Lower lobe of right lung (tissue), 2 donors: ENCODE measurements at regions not wholly inside any gene's neighbourhood (a gene's known extent, or its start where the extent isn't known, plus 50 kb on each side); places are given as distances from the start of the nearest gene placed in this dataset.

Source experiments
- ATAC-seq, 2 donors: fragments of 200-7000 bp; cut with Tn5 transposase; one replicate each; pipeline ENCODE4 v1.9.1; 2020 to 2022; ENCODE audit warnings: mild to moderate bottlenecking in 2 of 2, moderate library complexity in 2 of 2
- DNase-seq: peaks from one replicate; pipeline ENCODE4 v3.0.0-alpha.2; 2020
- H3K27ac ChIP-seq: fragments of 200-600 bp; one replicate; pipeline ENCODE4 v1.8.0; 2022
- H3K27me3 ChIP-seq: fragments of 200-600 bp; one replicate; pipeline ENCODE4 v1.8.0; 2022; ENCODE audit warnings: low read depth
- H3K36me3 ChIP-seq: fragments of 200-600 bp; one replicate; pipeline ENCODE4 v1.8.0; 2022; ENCODE audit warnings: mild to moderate bottlenecking
- H3K4me1 ChIP-seq: fragments of 200-600 bp; one replicate; pipeline ENCODE4 v1.8.0; 2022
- H3K4me3 ChIP-seq: fragments of 200-600 bp; one replicate; pipeline ENCODE4 v1.8.0; 2022; ENCODE audit warnings: mild to moderate bottlenecking
- H3K9me3 ChIP-seq: fragments of 200-600 bp; one replicate; pipeline ENCODE4 v1.8.0; 2022
- intact Hi-C: fragments of 100-400 bp; cut with DNase I; formaldehyde crosslinking; loops from one replicate; pipeline ENCODE4 v1.11.0; 2022
- TF ChIP-seq, protein P1 (sequence below): fragments of 200-600 bp; IDR thresholded peaks from one replicate; pipeline ENCODE4 v1.8.0; 2022; ENCODE audit warnings: antibody characterized with exemption, mild to moderate bottlenecking
- donor health status: DM: no; HTN: yes; CAD: no; lungs with severe emphysema.

DNA sequence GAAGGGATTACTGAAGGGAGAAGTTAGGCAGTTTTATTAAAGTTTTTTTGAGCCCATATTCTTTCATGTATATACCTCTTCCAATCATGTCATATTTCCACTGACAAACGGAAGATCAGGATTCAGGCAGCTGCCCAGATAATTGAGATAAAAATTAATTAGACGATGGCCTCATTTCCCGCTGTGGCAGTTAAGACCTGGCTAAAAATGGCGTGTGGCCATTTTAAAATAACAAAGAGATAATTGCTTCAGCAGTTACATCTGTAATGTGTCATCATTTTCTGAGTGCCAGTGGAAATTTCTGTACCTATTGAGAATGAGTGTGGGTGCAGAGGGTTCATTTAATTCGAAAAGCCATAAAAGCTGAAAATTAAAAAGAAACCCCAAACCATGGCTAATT is 215.1 kb downstream of the STK31 start:
- intact Hi-C loops: no loop called here
- Histone ChIP-seq H3K27ac (no peak overlapping the region), H3K4me1 (no peaks in the 10 kb centered on the region), H3K9me3 (no peaks in the 10 kb centered on the region), H3K27me3 (no peaks in the 10 kb centered on the region), H3K36me3 (no peaks in the 10 kb centered on the region), H3K4me3 (no peak overlapping the region)
- DNase-seq (no peak), ATAC-seq (no peak)
- TF ChIP-seq, protein P1, sequence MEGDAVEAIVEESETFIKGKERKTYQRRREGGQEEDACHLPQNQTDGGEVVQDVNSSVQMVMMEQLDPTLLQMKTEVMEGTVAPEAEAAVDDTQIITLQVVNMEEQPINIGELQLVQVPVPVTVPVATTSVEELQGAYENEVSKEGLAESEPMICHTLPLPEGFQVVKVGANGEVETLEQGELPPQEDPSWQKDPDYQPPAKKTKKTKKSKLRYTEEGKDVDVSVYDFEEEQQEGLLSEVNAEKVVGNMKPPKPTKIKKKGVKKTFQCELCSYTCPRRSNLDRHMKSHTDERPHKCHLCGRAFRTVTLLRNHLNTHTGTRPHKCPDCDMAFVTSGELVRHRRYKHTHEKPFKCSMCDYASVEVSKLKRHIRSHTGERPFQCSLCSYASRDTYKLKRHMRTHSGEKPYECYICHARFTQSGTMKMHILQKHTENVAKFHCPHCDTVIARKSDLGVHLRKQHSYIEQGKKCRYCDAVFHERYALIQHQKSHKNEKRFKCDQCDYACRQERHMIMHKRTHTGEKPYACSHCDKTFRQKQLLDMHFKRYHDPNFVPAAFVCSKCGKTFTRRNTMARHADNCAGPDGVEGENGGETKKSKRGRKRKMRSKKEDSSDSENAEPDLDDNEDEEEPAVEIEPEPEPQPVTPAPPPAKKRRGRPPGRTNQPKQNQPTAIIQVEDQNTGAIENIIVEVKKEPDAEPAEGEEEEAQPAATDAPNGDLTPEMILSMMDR: no peak

DNA sequence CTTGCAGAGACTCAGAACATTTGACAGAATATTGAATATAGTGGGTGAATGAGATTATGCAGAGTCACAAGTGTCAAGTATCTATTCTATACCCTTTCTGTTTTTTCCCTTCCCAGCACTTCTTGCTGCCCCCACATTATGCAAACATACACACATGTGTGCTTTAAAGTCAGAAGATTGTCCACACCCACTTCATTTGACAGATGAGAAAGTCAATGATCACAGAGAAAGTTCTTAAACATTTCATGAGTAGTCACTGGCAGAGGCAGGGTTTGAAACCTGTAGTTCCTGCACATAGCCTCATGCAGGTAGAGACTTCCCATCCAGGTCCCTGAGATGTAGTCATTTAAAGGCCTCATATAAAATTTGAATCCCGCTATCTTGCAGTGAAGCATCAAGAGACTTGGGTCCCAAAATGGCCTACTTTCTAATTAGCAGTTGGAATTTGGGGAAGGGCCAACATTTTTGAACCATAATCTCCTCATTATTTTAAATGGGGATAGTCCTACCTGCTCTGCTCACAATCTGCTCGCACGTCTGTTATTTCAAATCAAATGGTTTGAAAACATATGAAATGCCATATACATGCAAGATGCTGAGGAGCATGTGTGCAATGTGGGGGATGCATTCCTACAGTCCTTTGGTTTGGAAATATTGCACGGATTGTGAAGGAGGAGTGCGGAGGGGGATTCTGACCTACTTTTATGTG is 217.8 kb downstream of the STK31 start:
- intact Hi-C loops: no loop called here
- TF ChIP-seq, protein P1: no peak

DNA sequence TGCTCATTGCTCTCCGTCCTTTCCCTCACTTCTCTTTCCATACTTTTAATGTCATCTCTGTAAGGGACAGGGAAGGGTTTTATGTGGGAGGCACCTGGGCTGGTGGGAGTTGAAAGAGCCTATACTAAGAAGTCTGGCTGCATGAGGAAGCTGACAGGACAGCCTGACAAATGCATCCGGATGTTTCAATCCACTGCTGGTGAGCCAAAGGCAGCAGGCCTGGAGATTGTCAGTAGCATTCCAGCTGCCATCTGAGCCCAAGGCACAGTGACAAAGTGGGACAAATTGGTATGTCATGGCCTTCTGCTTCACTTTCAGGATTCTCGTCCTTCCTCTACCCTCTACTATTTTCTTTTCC is 218.4 kb downstream of the STK31 start:
- H3K27me3 ChIP-seq: no peaks in the 10 kb centered on the region
- intact Hi-C loops: no loop called here
- no peaks in the 10 kb centered on the region for H3K4me1 ChIP-seq
- H3K27ac ChIP-seq: no peak overlapping the region
- DNase-seq (no peak), ATAC-seq (no peak)
- H3K9me3 ChIP-seq: no peaks in the 10 kb centered on the region
- H3K36me3 ChIP-seq: no peaks in the 10 kb centered on the region
- TF ChIP-seq, protein P1: no peak
- H3K4me3 ChIP-seq: no peak overlapping the region

More for the DNA sequence above, 217.8 kb downstream of the STK31 start:
- ATAC-seq (no peak), DNase-seq (no peak)
- H3K36me3 ChIP-seq: no peaks in the 10 kb centered on the region
- H3K4me1 ChIP-seq: no peaks in the 10 kb centered on the region
- H3K27me3 ChIP-seq: no peaks in the 10 kb centered on the region
- no peak overlapping the region for H3K4me3 ChIP-seq
- no peaks in the 10 kb centered on the region for H3K9me3 ChIP-seq
- no peak overlapping the region for H3K27ac ChIP-seq

DNA sequence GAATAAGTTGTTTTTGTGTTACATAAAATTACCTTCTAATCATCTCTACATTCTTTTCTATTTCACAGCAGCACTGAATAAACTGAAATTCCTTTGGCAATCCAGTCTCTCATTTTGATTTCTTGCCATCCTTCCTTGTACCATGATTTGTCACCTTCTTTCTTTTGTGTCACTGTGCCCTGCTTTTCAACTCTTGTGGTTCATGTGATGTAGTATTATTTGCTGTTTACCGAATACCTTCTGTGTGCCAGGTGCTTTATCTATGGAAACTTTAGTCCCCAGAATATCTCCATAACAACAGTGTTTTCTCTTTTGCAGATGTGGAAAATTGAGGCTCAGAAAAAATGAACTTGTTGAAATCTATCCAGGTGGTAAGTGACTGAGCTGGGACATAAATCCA is 220.3 kb downstream of the STK31 start:
- Histone ChIP-seq H3K9me3 (no peaks in the 10 kb centered on the region), H3K27ac (no peak overlapping the region), H3K4me3 (no peak overlapping the region), H3K36me3 (no peaks in the 10 kb centered on the region), H3K27me3 (no peaks in the 10 kb centered on the region), H3K4me1 (no peaks in the 10 kb centered on the region)
- DNase-seq (no peak), ATAC-seq (no peak)
- TF ChIP-seq, protein P1: no peak
- intact Hi-C loops: no loop called here

DNA sequence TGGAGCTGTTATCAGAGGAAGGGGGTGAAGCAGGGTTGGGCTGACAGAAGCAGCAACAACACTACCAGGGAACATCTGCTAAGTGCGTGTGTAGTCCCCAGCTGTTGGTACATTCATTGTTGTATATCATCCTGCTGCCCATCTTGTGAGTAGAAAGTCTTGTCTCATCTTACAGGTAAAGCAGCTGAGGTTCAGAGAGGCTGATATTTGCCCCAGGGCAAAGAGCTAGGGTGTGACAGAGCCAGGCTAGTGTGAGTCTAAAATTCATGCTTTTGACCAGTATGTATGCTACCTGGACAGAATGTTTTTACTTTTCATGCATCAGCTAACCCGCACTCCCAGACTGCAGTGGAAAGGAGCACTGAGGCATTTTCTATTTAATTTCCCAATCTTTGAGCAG is 221.6 kb downstream of the STK31 start:
- H3K36me3 ChIP-seq: no peaks in the 10 kb centered on the region
- TF ChIP-seq, protein P1: no peak
- ATAC-seq: no peak
- H3K27me3 ChIP-seq: no peaks in the 10 kb centered on the region
- no peak overlapping the region for H3K4me3 ChIP-seq
- DNase-seq: no peak
- H3K27ac ChIP-seq: no peak overlapping the region
- no peaks in the 10 kb centered on the region for H3K9me3 ChIP-seq
- intact Hi-C loops: no loop called here
- H3K4me1 ChIP-seq: no peaks in the 10 kb centered on the region
